ENCODE measurements at regions not wholly inside any gene's neighbourhood (a gene's known extent, or its start where the extent isn't known, plus 50 kb on each side); places are given as distances from the start of the nearest gene placed in this dataset.

GRCh38 chr19:29022599-29022998 lies 190.4 kb downstream of the UQCRFS1 start:
- Mint-ChIP-seq H3K27me3 (ENCODE audit: low read depth in 3 of 3) (peaks cover 0 to 4% (median 4%) of the 10 kb centered on the region in 3 donors), H3K27ac (no peak overlapping the region), H3K4me3 (no peak overlapping the region), H3K9me3 (no peaks in the 10 kb centered on the region), H3K4me1 (no peaks in the 10 kb centered on the region), H3K36me3 (no peaks in the 10 kb centered on the region)
- no peak for DNase-seq

GRCh38 chr19:29022165-29022564 lies 190.8 kb downstream of the UQCRFS1 start:
- H3K9me3 Mint-ChIP-seq, result no peaks in the 10 kb centered on the region
- H3K4me1 Mint-ChIP-seq, result no peaks in the 10 kb centered on the region
- no peaks in the 10 kb centered on the region for H3K36me3 Mint-ChIP-seq
- H3K27ac Mint-ChIP-seq, result no peak overlapping the region
- H3K4me3 Mint-ChIP-seq, result no peak overlapping the region
- H3K27me3 Mint-ChIP-seq (ENCODE audit: low read depth in 3 of 3), result peaks cover 0 to 4% (median 4%) of the 10 kb centered on the region in 3 donors
- no peak for DNase-seq

GRCh38 chr19:29021232-29021916 lies 191.6 kb downstream of the UQCRFS1 start:
- Mint-ChIP-seq H3K4me3 (no peak overlapping the region), H3K36me3 (no peaks in the 10 kb centered on the region), H3K27me3 (ENCODE audit: low read depth in 3 of 3) (peaks cover 0 to 4% (median 4%) of the 10 kb centered on the region in 3 donors), H3K9me3 (no peaks in the 10 kb centered on the region), H3K27ac (no peak overlapping the region), H3K4me1 (no peaks in the 10 kb centered on the region)
- no peak for DNase-seq

- no peaks in the 10 kb centered on the region for H3K4me1 Mint-ChIP-seq
- H3K4me3 Mint-ChIP-seq, result no peak overlapping the region
- H3K27me3 Mint-ChIP-seq (ENCODE audit: low read depth in 3 of 3), result peaks cover 0 to 4% (median 4%) of the 10 kb centered on the region in 3 donors
- no peak overlapping the region for H3K27ac Mint-ChIP-seq
- no peaks in the 10 kb centered on the region for H3K9me3 Mint-ChIP-seq
- H3K36me3 Mint-ChIP-seq, result no peaks in the 10 kb centered on the region
- no peak for DNase-seq
Measured at GRCh38 chr19:29019403-29019802, 193.5 kb downstream of the UQCRFS1 start.

- Mint-ChIP-seq H3K9me3 (no peaks in the 10 kb centered on the region), H3K36me3 (no peaks in the 10 kb centered on the region), H3K4me1 (no peaks in the 10 kb centered on the region), H3K27ac (no peak overlapping the region), H3K4me3 (no peak overlapping the region), H3K27me3 (ENCODE audit: low read depth in 3 of 3) (peaks cover 0 to 6% (median 4%) of the 10 kb centered on the region in 3 donors)
- no peak for DNase-seq
Measured at GRCh38 chr19:29018542-29018941, 194.4 kb downstream of the UQCRFS1 start.

GRCh38 chr19:29017788-29018187 lies 195.2 kb downstream of the UQCRFS1 start:
- no peaks in the 10 kb centered on the region for H3K4me1 Mint-ChIP-seq
- no peaks in the 10 kb centered on the region for H3K36me3 Mint-ChIP-seq
- no peak overlapping the region for H3K4me3 Mint-ChIP-seq
- peaks cover 0 to 6% (median 4%) of the 10 kb centered on the region in 3 donors for H3K27me3 Mint-ChIP-seq (ENCODE audit: low read depth in 3 of 3)
- DNase-seq, result no peak
- H3K27ac Mint-ChIP-seq, result no peak overlapping the region
- no peaks in the 10 kb centered on the region for H3K9me3 Mint-ChIP-seq

- Mint-ChIP-seq H3K4me3 (no peak overlapping the region), H3K9me3 (no peaks in the 10 kb centered on the region), H3K4me1 (no peaks in the 10 kb centered on the region), H3K27ac (no peak overlapping the region), H3K27me3 (ENCODE audit: low read depth in 3 of 3) (peaks cover 0 to 10% (median 4%) of the 10 kb centered on the region in 3 donors), H3K36me3 (no peaks in the 10 kb centered on the region)
- no peak for DNase-seq
Measured at GRCh38 chr19:29016926-29017760, 195.8 kb downstream of the UQCRFS1 start.

- Mint-ChIP-seq H3K27me3 (ENCODE audit: low read depth in 3 of 3) (peaks cover 0 to 10% (median 0%) of the 10 kb centered on the region in 3 donors), H3K9me3 (no peaks in the 10 kb centered on the region), H3K27ac (no peak overlapping the region), H3K4me1 (no peaks in the 10 kb centered on the region), H3K36me3 (no peaks in the 10 kb centered on the region), H3K4me3 (no peak overlapping the region)
- DNase-seq, result no peak
Measured at GRCh38 chr19:29016353-29016752, 196.6 kb downstream of the UQCRFS1 start.

- Mint-ChIP-seq H3K9me3 (no peaks in the 10 kb centered on the region), H3K36me3 (no peaks in the 10 kb centered on the region), H3K4me3 (no peak overlapping the region), H3K27ac (no peak overlapping the region), H3K4me1 (no peaks in the 10 kb centered on the region), H3K27me3 (ENCODE audit: low read depth in 3 of 3) (peaks cover 0 to 10% (median 0%) of the 10 kb centered on the region in 3 donors)
- DNase-seq, result no peak
Measured at GRCh38 chr19:29015569-29015968, 197.4 kb downstream of the UQCRFS1 start.

- Mint-ChIP-seq H3K9me3 (no peaks in the 10 kb centered on the region), H3K27ac (no peak overlapping the region), H3K36me3 (no peaks in the 10 kb centered on the region), H3K4me1 (no peaks in the 10 kb centered on the region), H3K27me3 (ENCODE audit: low read depth in 3 of 3) (peaks cover 0 to 10% (median 0%) of the 10 kb centered on the region in 3 donors), H3K4me3 (no peak overlapping the region)
- no peak for DNase-seq
Measured at GRCh38 chr19:29014857-29015436, 198.0 kb downstream of the UQCRFS1 start.

- H3K4me3 Mint-ChIP-seq, result no peak overlapping the region
- no peaks in the 10 kb centered on the region for H3K36me3 Mint-ChIP-seq
- H3K27me3 Mint-ChIP-seq (ENCODE audit: low read depth in 3 of 3), result peaks cover 0 to 10% (median 0%) of the 10 kb centered on the region in 3 donors
- no peak overlapping the region for H3K27ac Mint-ChIP-seq
- no peaks in the 10 kb centered on the region for H3K9me3 Mint-ChIP-seq
- no peak for DNase-seq
- H3K4me1 Mint-ChIP-seq, result no peaks in the 10 kb centered on the region
Measured at GRCh38 chr19:29013988-29014387, 199.0 kb downstream of the UQCRFS1 start.

- H3K4me1 Mint-ChIP-seq, result no peaks in the 10 kb centered on the region
- H3K27me3 Mint-ChIP-seq (ENCODE audit: low read depth in 3 of 3), result peaks cover 0 to 9% (median 0%) of the 10 kb centered on the region in 3 donors
- no peaks in the 10 kb centered on the region for H3K36me3 Mint-ChIP-seq
- no peak overlapping the region for H3K27ac Mint-ChIP-seq
- no peak for DNase-seq
- no peaks in the 10 kb centered on the region for H3K9me3 Mint-ChIP-seq
- no peak overlapping the region for H3K4me3 Mint-ChIP-seq
Measured at GRCh38 chr19:29013325-29013724, 199.6 kb downstream of the UQCRFS1 start.

GRCh38 chr19:29012457-29012856 lies 200.5 kb downstream of the UQCRFS1 start:
- Mint-ChIP-seq H3K9me3 (no peaks in the 10 kb centered on the region), H3K4me1 (no peaks in the 10 kb centered on the region), H3K27me3 (ENCODE audit: low read depth in 3 of 3) (peaks cover 0 to 7% (median 0%) of the 10 kb centered on the region in 3 donors), H3K27ac (no peak overlapping the region), H3K4me3 (no peak overlapping the region), H3K36me3 (no peaks in the 10 kb centered on the region)
- no peak for DNase-seq

GRCh38 chr19:29010276-29010675 lies 202.7 kb downstream of the UQCRFS1 start:
- Mint-ChIP-seq H3K4me1 (no peaks in the 10 kb centered on the region), H3K36me3 (no peaks in the 10 kb centered on the region), H3K4me3 (no peak overlapping the region), H3K27me3 (ENCODE audit: low read depth in 3 of 3) (peaks cover 0 to 7% (median 2%) of the 10 kb centered on the region in 3 donors), H3K27ac (no peak overlapping the region), H3K9me3 (no peaks in the 10 kb centered on the region)
- DNase-seq, result no peak

Measured in immature natural killer cell (primary cell).